22Rv1 (cell line): ENCODE measurements at regions not wholly inside any gene's neighbourhood (a gene's known extent, or its start where the extent isn't known, plus 50 kb on each side); places are given as distances from the start of the nearest gene placed in this dataset.

Experiments used
- H3K27ac ChIP-seq: fragments of 450-650 bp; 2 replicates; pipeline ENCODE4 v1.5.1; 2017
- CTCF ChIP-seq: fragments of 450-650 bp; IDR thresholded peaks from 2 replicates; pipeline ENCODE4 v1.5.1; 2017; ENCODE audit warnings: mild to moderate bottlenecking
- ZFX ChIP-seq: fragments of 450-650 bp; IDR thresholded peaks from 2 replicates; pipeline ENCODE4 v1.6.1; 2017; ENCODE audit warnings: antibody characterized with exemption, borderline replicate concordance

GRCh38 chr18:70431203-70431624 lies 142.4 kb downstream of the SOCS6 start:
- no peak for TF ChIP-seq ZFX
- no peak for TF ChIP-seq CTCF
- no peak overlapping the region for H3K27ac ChIP-seq

- H3K27ac ChIP-seq, result no peak overlapping the region
- TF ChIP-seq CTCF (no peak), ZFX (no peak)
These were observed 141.8 kb downstream of the SOCS6 start for GRCh38 chr18:70430501-70431173.

GRCh38 chr18:70429847-70430500 lies 141.1 kb downstream of the SOCS6 start:
- no peak overlapping the region for H3K27ac ChIP-seq

GRCh38 chr18:70428439-70428838 lies 139.6 kb downstream of the SOCS6 start:
- TF ChIP-seq ZFX (no peak), CTCF (no peak)
- H3K27ac ChIP-seq, result no peak overlapping the region

More at GRCh38 chr18:70429847-70430500, 141.1 kb downstream of the SOCS6 start:
- no peak for TF ChIP-seq ZFX
- TF ChIP-seq CTCF, result no peak

GRCh38 chr18:70426818-70427217 lies 138.0 kb downstream of the SOCS6 start:
- no peak overlapping the region for H3K27ac ChIP-seq
- no peak for TF ChIP-seq ZFX
- no peak for TF ChIP-seq CTCF

- TF ChIP-seq CTCF (no peak), ZFX (no peak)
- no peak overlapping the region for H3K27ac ChIP-seq
These were observed 136.4 kb downstream of the SOCS6 start for GRCh38 chr18:70425236-70425635.

GRCh38 chr18:70423988-70424387 lies 135.1 kb downstream of the SOCS6 start:
- TF ChIP-seq ZFX, result no peak
- no peak for TF ChIP-seq CTCF
- H3K27ac ChIP-seq, result no peak overlapping the region
